GM12864 (cell line): ENCODE measurements at regions not wholly inside any gene's neighbourhood (a gene's known extent, or its start where the extent isn't known, plus 50 kb on each side); places are given as distances from the start of the nearest gene placed in this dataset.

Experiments
- DNase-seq: peaks from one replicate; pipeline ENCODE4 v3.0.0-alpha.2; 2011; ENCODE audit warnings: low read depth
- H3K4me3 ChIP-seq: 2 replicates; pipeline ENCODE4 v1.5.1; 2011; ENCODE audit warnings: mild to moderate bottlenecking, low read depth, low read length, control low read depth
- CTCF ChIP-seq: IDR thresholded peaks from 2 replicates; pipeline ENCODE4 v1.5.1; 2011; ENCODE audit warnings: low read depth, mild to moderate bottlenecking, moderate library complexity, low read length, control low read depth, inconsistent platforms; ENCODE audit errors: missing control alignments

GRCh38 chr3:150072576-150072975, 101.9 kb upstream of the PFN2 start:
- no peak overlapping the region for H3K4me3 ChIP-seq
- no peak for TF ChIP-seq CTCF

GRCh38 chr3:150070271-150070670, 99.6 kb upstream of the PFN2 start:
- no peak for TF ChIP-seq CTCF
- H3K4me3 ChIP-seq = no peak overlapping the region
- no peak for DNase-seq

More at GRCh38 chr3:150072576-150072975, 101.9 kb upstream of the PFN2 start:
- no peak for DNase-seq

- no peak for DNase-seq
- H3K4me3 ChIP-seq = no peak overlapping the region
- TF ChIP-seq CTCF = no peak
Measured at GRCh38 chr3:150069633-150070032, 98.9 kb upstream of the PFN2 start.

GRCh38 chr3:150069154-150069527, 98.4 kb upstream of the PFN2 start:
- DNase-seq = no peak
- H3K4me3 ChIP-seq = no peak overlapping the region
- no peak for TF ChIP-seq CTCF

GRCh38 chr3:150068440-150069153, 97.9 kb upstream of the PFN2 start:
- no peak for TF ChIP-seq CTCF

GRCh38 chr3:150067561-150067960, 96.9 kb upstream of the PFN2 start:
- H3K4me3 ChIP-seq = no peak overlapping the region
- no peak for TF ChIP-seq CTCF
- no peak for DNase-seq

More at GRCh38 chr3:150068440-150069153, 97.9 kb upstream of the PFN2 start:
- no peak for DNase-seq
- no peak overlapping the region for H3K4me3 ChIP-seq

GRCh38 chr3:150064971-150065370, 94.3 kb upstream of the PFN2 start:
- DNase-seq = no peak
- TF ChIP-seq CTCF = no peak
- H3K4me3 ChIP-seq = no peak overlapping the region
